ENCODE measurements at regions not wholly inside any gene's neighbourhood (a gene's known extent, or its start where the extent isn't known, plus 50 kb on each side); places are given as distances from the start of the nearest gene placed in this dataset.
"Not testable (repeated sequence)": the region's sequence is repeated elsewhere in the genome, so short reads cannot be mapped to it uniquely, and the experiment has no call there.

DNA sequence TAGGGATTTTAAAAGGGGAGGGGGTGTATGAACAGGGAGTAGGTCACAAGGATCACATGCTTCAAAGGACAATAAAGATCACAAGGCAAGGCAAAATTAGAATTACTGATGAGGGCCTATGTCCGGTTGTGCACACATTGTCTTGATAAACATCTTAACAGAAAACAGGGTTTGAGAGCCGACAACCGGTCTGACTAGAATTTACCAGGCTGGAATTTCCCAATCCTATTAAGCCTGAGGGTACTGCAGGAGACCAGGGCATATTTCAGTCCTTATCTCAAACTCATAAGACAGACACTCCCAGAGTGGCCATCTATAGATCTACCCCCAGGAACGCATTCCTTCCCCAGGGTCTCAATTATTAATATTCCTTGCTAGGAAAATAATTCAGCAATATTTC, 292.9 kb downstream of the NKX6-1 start:
- TF ChIP-seq BHLHE40 (IDR thresholded peaks at IDR 0.05; ENCODE audit: borderline replicate concordance); SUZ12 (IDR thresholded peaks at IDR 0.05); ZNF384 (IDR thresholded peaks at IDR 0.05); SP1 (IDR thresholded peaks at IDR 0.05); LEF1 (IDR thresholded peaks at IDR 0.05; ENCODE audit: borderline replicate concordance); HDGF (IDR thresholded peaks at IDR 0.05; ENCODE audit: borderline replicate concordance); FOXK2 (IDR thresholded peaks at IDR 0.05); L3MBTL2 (conservative IDR thresholded peaks at IDR 0.05); ELF4 (IDR thresholded peaks at IDR 0.05); CTBP1 (IDR thresholded peaks at IDR 0.05; ENCODE audit: borderline replicate concordance); TARDBP (IDR thresholded peaks at IDR 0.05); FOXA1 (IDR thresholded peaks at IDR 0.05): not testable (repeated sequence)
- TF ChIP-seq, protein P1, sequence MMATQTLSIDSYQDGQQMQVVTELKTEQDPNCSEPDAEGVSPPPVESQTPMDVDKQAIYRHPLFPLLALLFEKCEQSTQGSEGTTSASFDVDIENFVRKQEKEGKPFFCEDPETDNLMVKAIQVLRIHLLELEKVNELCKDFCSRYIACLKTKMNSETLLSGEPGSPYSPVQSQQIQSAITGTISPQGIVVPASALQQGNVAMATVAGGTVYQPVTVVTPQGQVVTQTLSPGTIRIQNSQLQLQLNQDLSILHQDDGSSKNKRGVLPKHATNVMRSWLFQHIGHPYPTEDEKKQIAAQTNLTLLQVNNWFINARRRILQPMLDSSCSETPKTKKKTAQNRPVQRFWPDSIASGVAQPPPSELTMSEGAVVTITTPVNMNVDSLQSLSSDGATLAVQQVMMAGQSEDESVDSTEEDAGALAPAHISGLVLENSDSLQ (IDR thresholded peaks at IDR 0.05), result not testable (repeated sequence)
